H9 (cell line): ENCODE measurements at regions not wholly inside any gene's neighbourhood (a gene's known extent, or its start where the extent isn't known, plus 50 kb on each side); places are given as distances from the start of the nearest gene placed in this dataset.

Experiments used
- DNase-seq: peaks from one replicate; pipeline ENCODE4 v3.0.0-alpha.2; 2017
- H2AFZ ChIP-seq: one replicate; pipeline ENCODE4 v1.6.1; 2013; ENCODE audit warnings: mild to moderate bottlenecking, low read length, control low read depth, moderate library complexity
- H2AK5ac ChIP-seq: 2 replicates; pipeline ENCODE4 v1.6.1; 2013; ENCODE audit warnings: low read length, control low read depth, mixed read lengths; ENCODE audit not compliant: insufficient read length
- H2BK120ac ChIP-seq: one replicate; pipeline ENCODE4 v1.6.1; 2013; ENCODE audit warnings: low read depth, mild to moderate bottlenecking, low read length, control low read depth, inconsistent platforms; ENCODE audit not compliant: poor library complexity, severe bottlenecking
- H2BK12ac ChIP-seq: 2 replicates; pipeline ENCODE4 v1.6.1; 2013; ENCODE audit warnings: low read length, control low read depth, mixed read lengths, low read depth; ENCODE audit not compliant: insufficient read length
- H2BK15ac ChIP-seq: 2 replicates; pipeline ENCODE4 v1.6.1; 2013; ENCODE audit warnings: low read depth, low read length, control low read depth
- H2BK20ac ChIP-seq: one replicate; pipeline ENCODE4 v1.6.1; 2013; ENCODE audit warnings: low read depth, mild to moderate bottlenecking, low read length, control low read depth, inconsistent platforms; ENCODE audit not compliant: poor library complexity, severe bottlenecking
- H2BK5ac ChIP-seq: 2 replicates; pipeline ENCODE4 v1.6.1; 2013; ENCODE audit warnings: low read length, control low read depth, mixed read lengths; ENCODE audit not compliant: insufficient read length
- H3K14ac ChIP-seq: 2 replicates; pipeline ENCODE4 v1.6.1; 2013; ENCODE audit warnings: low read length, control low read depth; ENCODE audit not compliant: insufficient read depth
- H3K18ac ChIP-seq: 2 replicates; pipeline ENCODE4 v1.6.1; 2013; ENCODE audit warnings: low read depth, mild to moderate bottlenecking, mixed read lengths, low read length, control low read depth; ENCODE audit not compliant: insufficient read length
- H3K23ac ChIP-seq: 2 replicates; pipeline ENCODE4 v1.6.1; 2013; ENCODE audit warnings: low read length, control low read depth, mixed read lengths, low read depth; ENCODE audit not compliant: insufficient read length
- H3K23me2 ChIP-seq: 2 replicates; pipeline ENCODE4 v1.6.1; 2013; ENCODE audit warnings: low read depth, mild to moderate bottlenecking, mixed read lengths, low read length, control low read depth; ENCODE audit not compliant: insufficient read length, poor library complexity, severe bottlenecking
- H3K27ac ChIP-seq: 2 replicates; pipeline ENCODE4 v1.5.1; 2013; ENCODE audit warnings: low read length, control low read depth, mixed read lengths, low read depth; ENCODE audit not compliant: insufficient read length
- H3K27me3 ChIP-seq: 2 replicates; pipeline ENCODE4 v1.6.1; 2013; ENCODE audit warnings: low read length, control low read depth, inconsistent platforms; ENCODE audit not compliant: insufficient read depth
- H3K4ac ChIP-seq: 2 replicates; pipeline ENCODE4 v1.6.1; 2013; ENCODE audit warnings: low read depth, mild to moderate bottlenecking, control low read depth, inconsistent platforms, low read length, moderate library complexity
- H3K4me1 ChIP-seq: 2 replicates; pipeline ENCODE4 v1.6.1; 2013; ENCODE audit warnings: low read length, control low read depth, inconsistent platforms; ENCODE audit not compliant: insufficient read depth
- H3K4me2 ChIP-seq: 2 replicates; pipeline ENCODE4 v1.6.1; 2013; ENCODE audit warnings: low read length, control low read depth, mixed read lengths; ENCODE audit not compliant: insufficient read length, insufficient read depth
- H3K56ac ChIP-seq: 2 replicates; pipeline ENCODE4 v1.6.1; 2013; ENCODE audit warnings: low read depth, mild to moderate bottlenecking, mixed read lengths, low read length, control low read depth; ENCODE audit not compliant: insufficient read length
- H3K79me1 ChIP-seq: 2 replicates; pipeline ENCODE4 v1.6.1; 2013; ENCODE audit warnings: low read depth, mild to moderate bottlenecking, moderate library complexity, low read length, control low read depth, inconsistent platforms; ENCODE audit not compliant: insufficient read depth, poor library complexity, severe bottlenecking
- H3K79me2 ChIP-seq: 2 replicates; pipeline ENCODE4 v1.6.1; 2013; ENCODE audit warnings: low read length, control low read depth, inconsistent platforms; ENCODE audit not compliant: insufficient read depth
- H3K9ac ChIP-seq: 2 replicates; pipeline ENCODE4 v1.6.1; 2013; ENCODE audit warnings: low read length, control low read depth, mixed read lengths; ENCODE audit not compliant: insufficient read length; ENCODE audit errors: extremely low read depth
- H3K9me3 ChIP-seq: one replicate; pipeline ENCODE4 v1.6.1; 2013; ENCODE audit warnings: low read depth, low read length, inconsistent platforms; ENCODE audit not compliant: control insufficient read depth
- H3T11ph ChIP-seq: one replicate; pipeline ENCODE4 v1.6.1; 2013; ENCODE audit warnings: mild to moderate bottlenecking, low read length, control low read depth, inconsistent platforms
- H4K20me1 ChIP-seq: one replicate; pipeline ENCODE4 v1.6.1; 2013; ENCODE audit not compliant: control insufficient read depth, insufficient read length, insufficient read depth
- H4K5ac ChIP-seq: 2 replicates; pipeline ENCODE4 v1.6.1; 2013; ENCODE audit warnings: low read depth, mild to moderate bottlenecking, mixed read lengths, low read length, control low read depth; ENCODE audit not compliant: insufficient read length
- H4K8ac ChIP-seq: replicated peaks from 2 replicates; pipeline ENCODE4 v1.6.1; 2013; ENCODE audit warnings: low read length, control low read depth, mixed read lengths, low read depth; ENCODE audit not compliant: insufficient read length
- H4K91ac ChIP-seq: 2 replicates; pipeline ENCODE4 v1.6.1; 2013; ENCODE audit warnings: low read depth, mild to moderate bottlenecking, moderate library complexity, mixed read lengths, low read length, control low read depth; ENCODE audit not compliant: insufficient read length
- H3K27ac Mint-ChIP-seq, 3 experiments: 2 replicates in 2 of 3; 3 replicates in 1 of 3; pipeline ENCODE4 v1.8.0; 2020 to 2021; ENCODE audit warnings: mixed read lengths in 3 of 3, mild to moderate bottlenecking in 1 of 3, moderate library complexity in 1 of 3
- H3K27me3 Mint-ChIP-seq: 2 replicates; pipeline ENCODE4 v1.8.0; 2021; ENCODE audit warnings: low read depth, mild to moderate bottlenecking, moderate library complexity, mixed read lengths
- H3K36me3 Mint-ChIP-seq, 3 experiments: 2 replicates in 2 of 3; 3 replicates in 1 of 3; pipeline ENCODE4 v1.8.0; 2020 to 2021; ENCODE audit warnings: low read depth in 3 of 3, mixed read lengths in 3 of 3; ENCODE audit not compliant: insufficient read depth in 1 of 3
- H3K4me1 Mint-ChIP-seq, 2 experiments: 2 replicates each; pipeline ENCODE4 v1.8.0; 2020; ENCODE audit warnings: mixed read lengths in 2 of 2
- H3K4me3 Mint-ChIP-seq, 2 experiments: 2 replicates in 1 of 2; 3 replicates in 1 of 2; pipeline ENCODE4 v1.8.0; 2020 to 2021; ENCODE audit warnings: mild to moderate bottlenecking in 2 of 2, mixed read lengths in 2 of 2, moderate library complexity in 1 of 2
- H3K9me3 Mint-ChIP-seq, 2 experiments: 2 replicates in 1 of 2; 3 replicates in 1 of 2; pipeline ENCODE4 v1.8.0; 2020; ENCODE audit warnings: mild to moderate bottlenecking in 2 of 2, mixed read lengths in 2 of 2, moderate library complexity in 1 of 2
- CTCF ChIP-seq: fragments of 200-600 bp; sonication (generic); conservative IDR thresholded peaks from 3 replicates; pipeline ENCODE4 v1.8.0; 2021; ENCODE audit warnings: antibody characterized with exemption, mild to moderate bottlenecking
- WGBS: extraction: QIAGEN DNeasy Blood & Tissue Kit; methylation state at CpG from one replicate; pipeline ENCODE4 v1.1.7; 2013; ENCODE audit warnings: missing lambda C conversion rate, low lambda C conversion rate, mixed read lengths; ENCODE audit not compliant: insufficient read length; ENCODE audit errors: extremely low coverage; 5-methylcytosine and 5-hydroxymethylcytosine counted together

GRCh38 chr2:240364582-240364960 lies 70.9 kb upstream of the GPC1 start:
- Histone ChIP-seq H3K27ac (no peak overlapping the region), H3K4me1 (no peaks in the 10 kb centered on the region), H2BK12ac (no peak overlapping the region), H3K56ac (no peak overlapping the region), H4K5ac (no peak overlapping the region), H3K4ac (no peak overlapping the region), H4K20me1 (no peaks in the 10 kb centered on the region), H3T11ph (no peak overlapping the region), H3K23ac (no peak overlapping the region), H3K4me2 (no peak overlapping the region), H2BK15ac (no peak overlapping the region), H3K23me2 (no peaks in the 10 kb centered on the region), H4K8ac (no peak overlapping the region), H3K79me1 (no peaks in the 10 kb centered on the region), H3K79me2 (no peaks in the 10 kb centered on the region), H2AFZ (no peak overlapping the region), H3K9ac (no peak overlapping the region), H3K27me3 (no peaks in the 10 kb centered on the region), H3K14ac (no peak overlapping the region; the same call in 1 of the 2 replicates), H3K18ac (no peak overlapping the region), H2AK5ac (no peak overlapping the region), H2BK120ac (no peak overlapping the region), H2BK5ac (no peak overlapping the region), H2BK20ac (no peak overlapping the region), H4K91ac (no peak overlapping the region), H3K9me3 (peaks cover 14% of the 10 kb centered on the region)
- no peak overlapping the region; a peak in 1 of 7 replicates for H3K27ac Mint-ChIP-seq
- peaks cover 2 to 18% (median 9%) of the 10 kb centered on the region in 3 experiments; a peak in 5 of 7 replicates for H3K36me3 Mint-ChIP-seq
- H3K9me3 Mint-ChIP-seq = peaks cover 18 to 23% of the 10 kb centered on the region in 2 experiments
- no peak for DNase-seq
- WGBS = no CpG with 5 or more reads among the region's 16 CpGs
- peaks cover 8% of the 10 kb centered on the region for H3K27me3 Mint-ChIP-seq
- H3K4me3 Mint-ChIP-seq = no peak overlapping the region
- TF ChIP-seq CTCF = no peak
- H3K4me1 Mint-ChIP-seq = peaks cover 0 to 9% of the 10 kb centered on the region in 2 experiments; a peak in 3 of 4 replicates
